ENCODE measurements at regions not wholly inside any gene's neighbourhood (a gene's known extent, or its start where the extent isn't known, plus 50 kb on each side); places are given as distances from the start of the nearest gene placed in this dataset.

GRCh38 chr2:190769258-190769657 lies 111.4 kb upstream of the GLS start:
- TF ChIP-seq, protein P1, sequence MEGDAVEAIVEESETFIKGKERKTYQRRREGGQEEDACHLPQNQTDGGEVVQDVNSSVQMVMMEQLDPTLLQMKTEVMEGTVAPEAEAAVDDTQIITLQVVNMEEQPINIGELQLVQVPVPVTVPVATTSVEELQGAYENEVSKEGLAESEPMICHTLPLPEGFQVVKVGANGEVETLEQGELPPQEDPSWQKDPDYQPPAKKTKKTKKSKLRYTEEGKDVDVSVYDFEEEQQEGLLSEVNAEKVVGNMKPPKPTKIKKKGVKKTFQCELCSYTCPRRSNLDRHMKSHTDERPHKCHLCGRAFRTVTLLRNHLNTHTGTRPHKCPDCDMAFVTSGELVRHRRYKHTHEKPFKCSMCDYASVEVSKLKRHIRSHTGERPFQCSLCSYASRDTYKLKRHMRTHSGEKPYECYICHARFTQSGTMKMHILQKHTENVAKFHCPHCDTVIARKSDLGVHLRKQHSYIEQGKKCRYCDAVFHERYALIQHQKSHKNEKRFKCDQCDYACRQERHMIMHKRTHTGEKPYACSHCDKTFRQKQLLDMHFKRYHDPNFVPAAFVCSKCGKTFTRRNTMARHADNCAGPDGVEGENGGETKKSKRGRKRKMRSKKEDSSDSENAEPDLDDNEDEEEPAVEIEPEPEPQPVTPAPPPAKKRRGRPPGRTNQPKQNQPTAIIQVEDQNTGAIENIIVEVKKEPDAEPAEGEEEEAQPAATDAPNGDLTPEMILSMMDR (IDR thresholded peaks at IDR 0.05; ENCODE audit: low read depth, low read length), result no peak
- no peak for TF ChIP-seq POLR2A (IDR thresholded peaks at IDR 0.05; ENCODE audit: extremely low read depth, insufficient read length)
- TF ChIP-seq, protein P2, sequence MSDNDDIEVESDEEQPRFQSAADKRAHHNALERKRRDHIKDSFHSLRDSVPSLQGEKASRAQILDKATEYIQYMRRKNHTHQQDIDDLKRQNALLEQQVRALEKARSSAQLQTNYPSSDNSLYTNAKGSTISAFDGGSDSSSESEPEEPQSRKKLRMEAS (IDR thresholded peaks at IDR 0.05; ENCODE audit: low read depth, low read length), result no peak
- no peak for TF ChIP-seq MYC (IDR thresholded peaks at IDR 0.05; ENCODE audit: low read depth, low read length)

All from NB4 (cell line).